Body of pancreas (tissue), 4 donors: ENCODE measurements at regions not wholly inside any gene's neighbourhood (a gene's known extent, or its start where the extent isn't known, plus 50 kb on each side); places are given as distances from the start of the nearest gene placed in this dataset.

Experiments used
- ATAC-seq: fragments of 150-250 bp; one replicate; pipeline ENCODE4 v1.9.1; 2016
- DNase-seq, 4 donors: peaks; one replicate each; pipeline ENCODE4 v3.0.0-alpha.2; 2019
- H3K27ac ChIP-seq, 4 donors: fragments of 200-600 bp; sonication (generic); 1 replicate in 3 of 4; 2 replicates in 1 of 4; pipeline versions ENCODE4 v1.5.1 to v1.6.1; 2016 to 2019; ENCODE audit warnings: mild to moderate bottlenecking in 1 of 4, mixed read lengths in 1 of 4, moderate library complexity in 1 of 4
- H3K27me3 ChIP-seq, 2 donors: fragments of 200-600 bp; sonication (generic); one replicate each; pipeline ENCODE4 v1.6.0; 2016; ENCODE audit warnings: mild to moderate bottlenecking in 1 of 2
- H3K36me3 ChIP-seq, 2 donors: fragments of 200-600 bp; sonication (generic); replicated peaks in 1 of 2; 2 replicates each; pipeline ENCODE4 v1.5.1; 2016; ENCODE audit warnings: low read depth in 2 of 2; ENCODE audit not compliant: insufficient read depth in 1 of 2
- H3K4me1 ChIP-seq: fragments of 200-600 bp; sonication (generic); one replicate; pipeline ENCODE4 v1.6.0; 2016
- H3K4me3 ChIP-seq, 2 donors: fragments of 200-600 bp; sonication (generic); 1 replicate in 1 of 2; 2 replicates in 1 of 2; pipeline ENCODE4 v1.5.1; 2016 to 2019
- H3K9me3 ChIP-seq, 3 donors: fragments of 200-600 bp; sonication (generic); 1 replicate in 2 of 3; 2 replicates in 1 of 3; pipeline ENCODE4 v1.5.1; 2016
- POLR2A ChIP-seq, 3 donors: fragments of 450-650 bp; IDR thresholded peaks; one replicate each; pipeline ENCODE4 v1.6.1; 2016; ENCODE audit warnings: antibody characterized with exemption in 3 of 3, mild to moderate bottlenecking in 2 of 3
- WGBS, 2 donors: methylation state at CpG; one replicate each; pipeline ENCODE4 v1.1.5; 2017; 5-methylcytosine and 5-hydroxymethylcytosine counted together
- intact Hi-C: fragments of 100-400 bp; cut with DNase I; formaldehyde crosslinking; loops from one replicate; pipeline ENCODE4 v1.15.1; 2023
- TF ChIP-seq, protein P1 (sequence below), 7 experiments: fragments of 450-650 bp in 4 of 7; fragments of 200-600 bp in 3 of 7; sonication (generic) in 3 of 7; IDR thresholded peaks; one replicate each; pipeline ENCODE4 v1.5.1; 2016 to 2019; ENCODE audit warnings: antibody characterized with exemption in 7 of 7

DNA sequence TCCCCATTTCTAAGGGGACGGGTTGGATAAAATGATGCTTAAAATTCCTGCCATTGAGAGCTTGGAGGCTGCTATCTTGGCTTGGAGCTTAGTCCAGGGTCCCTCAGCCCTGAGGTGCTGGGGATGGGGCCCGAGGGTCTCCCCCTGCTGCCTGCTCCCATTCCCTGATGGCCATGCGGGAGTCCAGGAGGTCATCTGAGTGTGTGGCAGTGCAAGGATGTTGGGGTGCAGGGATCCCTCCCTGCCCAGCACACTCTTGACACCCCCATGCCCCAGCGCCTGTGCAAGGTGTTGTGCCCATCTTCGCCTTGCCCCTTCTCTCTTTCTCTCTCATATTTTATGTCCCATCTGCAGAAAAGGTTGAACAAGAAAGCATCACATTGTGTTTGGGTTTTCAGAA is 90.4 kb downstream of the IRF8 start:
- no peaks in the 10 kb centered on the region for H3K36me3 ChIP-seq
- H3K4me3 ChIP-seq, result no peak overlapping the region
- H3K27me3 ChIP-seq, result no peaks in the 10 kb centered on the region
- 53 to 60% methylated on average over 4 to 5 of the region's 5 CpGs for WGBS, 2 donors
- DNase-seq (no peak), ATAC-seq (no peak)
- no peaks in the 10 kb centered on the region for H3K4me1 ChIP-seq
- intact Hi-C loops, result loop anchor here (10.0 kb wide), 1 partner anchor 165 kb away; no protein-coding TSS in a partner anchor
- TF ChIP-seq POLR2A (IDR thresholded peaks at IDR 0.05), result no peak
- TF ChIP-seq, protein P1, sequence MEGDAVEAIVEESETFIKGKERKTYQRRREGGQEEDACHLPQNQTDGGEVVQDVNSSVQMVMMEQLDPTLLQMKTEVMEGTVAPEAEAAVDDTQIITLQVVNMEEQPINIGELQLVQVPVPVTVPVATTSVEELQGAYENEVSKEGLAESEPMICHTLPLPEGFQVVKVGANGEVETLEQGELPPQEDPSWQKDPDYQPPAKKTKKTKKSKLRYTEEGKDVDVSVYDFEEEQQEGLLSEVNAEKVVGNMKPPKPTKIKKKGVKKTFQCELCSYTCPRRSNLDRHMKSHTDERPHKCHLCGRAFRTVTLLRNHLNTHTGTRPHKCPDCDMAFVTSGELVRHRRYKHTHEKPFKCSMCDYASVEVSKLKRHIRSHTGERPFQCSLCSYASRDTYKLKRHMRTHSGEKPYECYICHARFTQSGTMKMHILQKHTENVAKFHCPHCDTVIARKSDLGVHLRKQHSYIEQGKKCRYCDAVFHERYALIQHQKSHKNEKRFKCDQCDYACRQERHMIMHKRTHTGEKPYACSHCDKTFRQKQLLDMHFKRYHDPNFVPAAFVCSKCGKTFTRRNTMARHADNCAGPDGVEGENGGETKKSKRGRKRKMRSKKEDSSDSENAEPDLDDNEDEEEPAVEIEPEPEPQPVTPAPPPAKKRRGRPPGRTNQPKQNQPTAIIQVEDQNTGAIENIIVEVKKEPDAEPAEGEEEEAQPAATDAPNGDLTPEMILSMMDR (IDR thresholded peaks at IDR 0.05), result no peak
- H3K27ac ChIP-seq, result no peak overlapping the region
- H3K9me3 ChIP-seq, result no peaks in the 10 kb centered on the region

DNA sequence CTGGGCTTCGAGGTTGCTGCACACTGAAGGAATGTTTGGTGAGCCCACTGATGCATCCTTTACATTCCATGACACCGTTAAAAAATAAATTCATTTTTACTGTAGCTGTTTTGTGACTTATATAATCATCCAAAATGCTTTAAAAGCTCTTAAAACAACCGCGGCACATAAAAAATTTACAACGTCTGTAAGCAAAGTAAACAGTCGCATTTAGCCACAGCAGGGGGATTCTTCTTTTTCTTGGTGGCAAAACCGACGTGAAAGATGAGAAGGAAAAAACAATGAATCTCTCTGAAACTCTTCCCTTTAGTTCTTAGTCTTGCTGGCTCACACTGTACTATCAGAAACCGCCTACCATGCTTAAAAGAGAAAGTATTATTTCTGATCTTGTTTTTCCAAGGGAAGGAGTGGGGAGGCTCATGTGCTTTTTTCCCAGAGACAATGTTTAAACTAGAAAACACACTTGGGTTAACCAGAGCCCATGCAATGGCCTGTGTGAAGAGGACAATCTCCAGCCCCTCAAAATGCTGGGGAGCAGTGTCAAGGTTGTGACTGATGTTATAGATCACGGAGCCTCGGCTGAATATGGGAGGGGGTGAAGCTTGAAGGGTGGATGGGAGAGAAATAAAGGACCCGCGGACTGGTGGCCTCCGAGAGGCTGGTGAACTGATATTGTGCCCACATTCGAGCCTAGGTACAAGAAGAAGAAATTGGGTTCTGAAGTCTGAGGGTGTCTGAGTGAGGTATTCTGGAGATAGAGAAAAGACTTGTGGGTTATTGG is 91.1 kb downstream of the IRF8 start:
- intact Hi-C loops, result loop anchor here (10.0 kb wide), 1 partner anchor 165 kb away; no protein-coding TSS in a partner anchor
- H3K27me3 ChIP-seq, result no peaks in the 10 kb centered on the region
- no peak overlapping the region for H3K27ac ChIP-seq
- H3K9me3 ChIP-seq, result no peaks in the 10 kb centered on the region
- ATAC-seq (no peak), DNase-seq (no peak)
- TF ChIP-seq POLR2A (IDR thresholded peaks at IDR 0.05), result no peak
- TF ChIP-seq, protein P1 (IDR thresholded peaks at IDR 0.05), result no peak
- H3K36me3 ChIP-seq, result no peaks in the 10 kb centered on the region
- H3K4me1 ChIP-seq, result no peaks in the 10 kb centered on the region
- H3K4me3 ChIP-seq, result no peak overlapping the region
- WGBS, 2 donors, result 43 to 44% methylated on average over 15 of the region's 15 CpGs

DNA sequence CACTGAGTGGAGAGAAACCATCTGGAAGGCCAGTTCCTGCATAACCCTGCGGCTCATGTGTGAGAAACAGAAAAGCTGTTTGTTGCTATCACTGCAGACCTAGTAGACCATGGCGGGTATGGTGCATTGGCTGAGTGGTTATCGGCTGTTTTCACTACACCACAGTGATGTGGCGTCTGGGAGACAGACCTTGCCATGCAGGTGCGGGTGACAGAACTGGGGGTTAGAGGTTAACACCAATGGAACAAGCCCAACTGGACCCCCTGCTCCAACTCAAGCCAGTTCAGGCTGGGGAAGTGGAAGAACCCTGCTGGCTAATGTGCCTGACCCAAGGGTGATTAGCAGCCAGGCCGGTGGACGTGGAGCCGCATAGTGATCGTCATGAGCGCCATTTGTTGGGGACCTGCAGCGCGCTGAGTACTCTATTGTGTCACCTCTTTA is 91.9 kb downstream of the IRF8 start:
- intact Hi-C loops, result no loop called here
- DNase-seq, result no peak
- WGBS, 2 donors, result 86 to 94% methylated on average over 8 to 12 of the region's 12 CpGs
- H3K4me3 ChIP-seq, result no peak overlapping the region
- no peaks in the 10 kb centered on the region for H3K36me3 ChIP-seq
- no peaks in the 10 kb centered on the region for H3K4me1 ChIP-seq
- no peak overlapping the region for H3K27ac ChIP-seq
- no peaks in the 10 kb centered on the region for H3K9me3 ChIP-seq
- ATAC-seq, result no peak
- no peaks in the 10 kb centered on the region for H3K27me3 ChIP-seq
- no peak for TF ChIP-seq POLR2A (IDR thresholded peaks at IDR 0.05)
- TF ChIP-seq, protein P1 (IDR thresholded peaks at IDR 0.05), result no peak

DNA sequence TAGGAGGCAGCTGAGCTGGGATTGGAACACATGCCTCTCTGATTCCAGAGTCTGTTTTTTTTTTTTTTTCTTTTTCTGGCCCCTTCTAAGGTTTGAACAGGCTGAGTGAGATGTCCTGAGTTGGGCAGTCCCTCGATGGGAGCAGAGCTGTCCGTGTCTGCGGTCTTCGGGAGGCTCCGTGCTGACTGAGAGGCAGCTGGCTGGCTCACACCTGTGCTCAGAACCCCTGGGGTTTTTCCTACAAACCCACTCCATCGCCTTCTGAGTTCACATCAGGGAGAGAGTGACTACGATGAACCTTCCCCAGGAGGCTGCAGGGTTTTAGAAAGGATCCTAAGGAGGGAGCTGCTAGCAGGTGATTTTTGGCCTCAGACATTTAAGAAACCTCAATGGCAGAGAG is 92.5 kb downstream of the IRF8 start:
- no peaks in the 10 kb centered on the region for H3K4me1 ChIP-seq
- H3K27ac ChIP-seq, result no peak overlapping the region
- ATAC-seq (no peak), DNase-seq (no peak)
- intact Hi-C loops, result no loop called here
- H3K36me3 ChIP-seq, result no peaks in the 10 kb centered on the region
- TF ChIP-seq POLR2A (IDR thresholded peaks at IDR 0.05), result no peak
- TF ChIP-seq, protein P1 (IDR thresholded peaks at IDR 0.05), result no peak
- no peak overlapping the region for H3K4me3 ChIP-seq
- 62 to 64% methylated on average over 7 of the region's 7 CpGs for WGBS, 2 donors
- H3K9me3 ChIP-seq, result no peaks in the 10 kb centered on the region
- no peaks in the 10 kb centered on the region for H3K27me3 ChIP-seq

DNA sequence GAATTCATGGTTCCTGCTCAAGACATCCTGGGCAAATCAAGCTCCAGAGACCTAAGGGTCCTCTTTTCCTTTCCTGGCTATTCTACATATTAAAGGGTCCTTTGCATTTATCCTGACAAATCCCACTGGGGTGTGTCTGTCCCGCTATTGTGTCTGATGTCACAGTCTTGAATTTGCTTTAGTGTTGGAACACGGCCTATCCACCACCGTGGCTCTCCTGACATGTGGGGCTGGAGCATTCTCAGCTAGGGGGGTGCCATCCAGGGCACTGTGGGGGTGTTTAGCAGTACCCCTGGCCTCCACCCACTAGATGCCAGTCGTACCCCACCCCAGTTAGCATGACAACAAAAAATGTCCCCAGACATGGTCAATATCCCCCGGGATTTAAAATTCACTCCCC is 92.9 kb downstream of the IRF8 start:
- no peak overlapping the region for H3K4me3 ChIP-seq
- WGBS, 2 donors, result 73 to 75% methylated on average over 5 of the region's 5 CpGs
- H3K4me1 ChIP-seq, result no peaks in the 10 kb centered on the region
- DNase-seq (no peak), ATAC-seq (no peak)
- H3K27me3 ChIP-seq, result no peaks in the 10 kb centered on the region
- H3K9me3 ChIP-seq, result no peaks in the 10 kb centered on the region
- no peak for TF ChIP-seq POLR2A (IDR thresholded peaks at IDR 0.05)
- TF ChIP-seq, protein P1 (IDR thresholded peaks at IDR 0.05), result no peak
- no peak overlapping the region for H3K27ac ChIP-seq
- no peaks in the 10 kb centered on the region for H3K36me3 ChIP-seq
- intact Hi-C loops, result no loop called here
